ENCODE measurements at regions not wholly inside any gene's neighbourhood (a gene's known extent, or its start where the extent isn't known, plus 50 kb on each side); places are given as distances from the start of the nearest gene placed in this dataset.

- DNase-seq (ENCODE audit: low read depth) = no peak
Observed at GRCh38 chr13:26967119-26968038, 204.2 kb downstream of the USP12 start.

GRCh38 chr13:26966701-26967080 lies 204.9 kb downstream of the USP12 start:
- DNase-seq (ENCODE audit: low read depth) = no peak

GRCh38 chr13:26965952-26966700 lies 205.5 kb downstream of the USP12 start:
- no peak for DNase-seq (ENCODE audit: low read depth)

- DNase-seq (ENCODE audit: low read depth) = peak; percentile 68
Observed at GRCh38 chr13:26964278-26965250, 204.0 kb upstream of the GPR12 start.

GRCh38 chr13:26962671-26963070 lies 202.1 kb upstream of the GPR12 start:
- DNase-seq (ENCODE audit: low read depth) = no peak

- DNase-seq (ENCODE audit: low read depth) = no peak
Observed at GRCh38 chr13:26961890-26962615, 201.5 kb upstream of the GPR12 start.

- no peak for DNase-seq (ENCODE audit: low read depth)
Observed at GRCh38 chr13:26957182-26957581, 196.6 kb upstream of the GPR12 start.

GRCh38 chr13:26956522-26957142 lies 196.0 kb upstream of the GPR12 start:
- no peak for DNase-seq (ENCODE audit: low read depth)

- DNase-seq (ENCODE audit: low read depth) = no peak
Observed at GRCh38 chr13:26954976-26955375, 194.4 kb upstream of the GPR12 start.

- no peak for DNase-seq (ENCODE audit: low read depth)
Observed at GRCh38 chr13:26953291-26953690, 192.7 kb upstream of the GPR12 start.

- DNase-seq (ENCODE audit: low read depth) = peak; percentile 20
Observed at GRCh38 chr13:26952551-26953143, 192.1 kb upstream of the GPR12 start.

GRCh38 chr13:26951581-26952177 lies 191.1 kb upstream of the GPR12 start:
- DNase-seq (ENCODE audit: low read depth) = no peak

GRCh38 chr13:26950968-26951367 lies 190.4 kb upstream of the GPR12 start:
- DNase-seq (ENCODE audit: low read depth) = no peak

GRCh38 chr13:26950546-26950945 lies 190.0 kb upstream of the GPR12 start:
- no peak for DNase-seq (ENCODE audit: low read depth)

GRCh38 chr13:26949701-26950502 lies 189.3 kb upstream of the GPR12 start:
- no peak for DNase-seq (ENCODE audit: low read depth)

GRCh38 chr13:26948353-26948752 lies 187.8 kb upstream of the GPR12 start:
- DNase-seq (ENCODE audit: low read depth) = no peak

- peak; percentile 59 for DNase-seq (ENCODE audit: low read depth)
Observed at GRCh38 chr13:26946684-26947343, 186.2 kb upstream of the GPR12 start.

GRCh38 chr13:26943748-26944147 lies 183.2 kb upstream of the GPR12 start:
- DNase-seq (ENCODE audit: low read depth) = no peak

Measured in HT1080 (cell line).